ENCODE measurements at regions not wholly inside any gene's neighbourhood (a gene's known extent, or its start where the extent isn't known, plus 50 kb on each side); places are given as distances from the start of the nearest gene placed in this dataset.
"Not testable (repeated sequence)": the region's sequence is repeated elsewhere in the genome, so short reads cannot be mapped to it uniquely, and the experiment has no call there.

DNA sequence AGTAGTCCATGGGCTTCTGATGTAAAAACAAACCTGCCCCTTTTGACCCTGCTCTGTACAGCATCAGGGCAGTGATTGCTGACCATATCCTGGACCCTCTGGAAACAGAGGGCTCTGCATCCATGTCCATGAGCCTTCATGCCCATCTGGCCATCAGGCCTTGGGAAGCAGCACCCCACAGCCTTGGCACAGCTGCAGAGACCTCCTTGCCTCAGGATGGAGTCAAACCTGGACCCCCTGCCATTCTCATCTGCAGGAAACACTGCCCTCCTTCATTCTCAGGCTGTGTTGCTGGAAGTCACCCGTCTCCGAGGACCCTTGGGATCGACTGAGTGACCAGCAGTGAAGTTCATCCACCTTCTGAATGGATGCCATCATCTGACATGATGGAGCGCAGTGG, 839.1 kb upstream of the DEFB115 start:
- not testable (repeated sequence) for TF ChIP-seq EZH2 (IDR thresholded peaks at IDR 0.05; ENCODE audit: borderline replicate concordance); EZH2phosphoT487 (IDR thresholded peaks at IDR 0.05; ENCODE audit: low read depth, severe bottlenecking, unreplicated experiment)
- TF ChIP-seq, protein P1, sequence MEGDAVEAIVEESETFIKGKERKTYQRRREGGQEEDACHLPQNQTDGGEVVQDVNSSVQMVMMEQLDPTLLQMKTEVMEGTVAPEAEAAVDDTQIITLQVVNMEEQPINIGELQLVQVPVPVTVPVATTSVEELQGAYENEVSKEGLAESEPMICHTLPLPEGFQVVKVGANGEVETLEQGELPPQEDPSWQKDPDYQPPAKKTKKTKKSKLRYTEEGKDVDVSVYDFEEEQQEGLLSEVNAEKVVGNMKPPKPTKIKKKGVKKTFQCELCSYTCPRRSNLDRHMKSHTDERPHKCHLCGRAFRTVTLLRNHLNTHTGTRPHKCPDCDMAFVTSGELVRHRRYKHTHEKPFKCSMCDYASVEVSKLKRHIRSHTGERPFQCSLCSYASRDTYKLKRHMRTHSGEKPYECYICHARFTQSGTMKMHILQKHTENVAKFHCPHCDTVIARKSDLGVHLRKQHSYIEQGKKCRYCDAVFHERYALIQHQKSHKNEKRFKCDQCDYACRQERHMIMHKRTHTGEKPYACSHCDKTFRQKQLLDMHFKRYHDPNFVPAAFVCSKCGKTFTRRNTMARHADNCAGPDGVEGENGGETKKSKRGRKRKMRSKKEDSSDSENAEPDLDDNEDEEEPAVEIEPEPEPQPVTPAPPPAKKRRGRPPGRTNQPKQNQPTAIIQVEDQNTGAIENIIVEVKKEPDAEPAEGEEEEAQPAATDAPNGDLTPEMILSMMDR (IDR thresholded peaks at IDR 0.05; ENCODE audit: poor library complexity): not testable (repeated sequence)
